SJSA1 (cell line): ENCODE measurements at regions not wholly inside any gene's neighbourhood (a gene's known extent, or its start where the extent isn't known, plus 50 kb on each side); places are given as distances from the start of the nearest gene placed in this dataset.
"Not testable (repeated sequence)": the region's sequence is repeated elsewhere in the genome, so short reads cannot be mapped to it uniquely, and the experiment has no call there.

Source experiments
- DNase-seq, 2 experiments: peaks; one replicate each; pipeline ENCODE4 v3.0.0-alpha.2; 2015 to 2020; ENCODE audit warnings: low spot score in 2 of 2, low read depth in 1 of 2
- H3K27ac ChIP-seq: fragments of 250-450 bp; sonication (Bioruptor Pico); 2 replicates; pipeline ENCODE4 v1.5.1; 2020; ENCODE audit warnings: mild to moderate bottlenecking, moderate library complexity
- H3K27me3 ChIP-seq: fragments of 250-450 bp; sonication (Bioruptor Pico); replicated peaks from 2 replicates; pipeline ENCODE4 v1.5.1; 2020; ENCODE audit warnings: mild to moderate bottlenecking, moderate library complexity
- H3K36me3 ChIP-seq: fragments of 250-450 bp; sonication (Bioruptor Pico); 2 replicates; pipeline ENCODE4 v1.5.1; 2020; ENCODE audit warnings: mild to moderate bottlenecking
- H3K4me1 ChIP-seq: fragments of 250-450 bp; sonication (Bioruptor Pico); replicated peaks from 2 replicates; pipeline ENCODE4 v1.6.1; 2021; ENCODE audit warnings: mild to moderate bottlenecking
- H3K4me3 ChIP-seq: fragments of 250-450 bp; sonication (Bioruptor Pico); 2 replicates; pipeline ENCODE4 v1.5.1; 2020; ENCODE audit warnings: mild to moderate bottlenecking
- H3K9me3 ChIP-seq: fragments of 250-450 bp; sonication (Bioruptor Pico); replicated peaks from 2 replicates; pipeline ENCODE4 v1.5.1; 2020; ENCODE audit warnings: mild to moderate bottlenecking

DNA sequence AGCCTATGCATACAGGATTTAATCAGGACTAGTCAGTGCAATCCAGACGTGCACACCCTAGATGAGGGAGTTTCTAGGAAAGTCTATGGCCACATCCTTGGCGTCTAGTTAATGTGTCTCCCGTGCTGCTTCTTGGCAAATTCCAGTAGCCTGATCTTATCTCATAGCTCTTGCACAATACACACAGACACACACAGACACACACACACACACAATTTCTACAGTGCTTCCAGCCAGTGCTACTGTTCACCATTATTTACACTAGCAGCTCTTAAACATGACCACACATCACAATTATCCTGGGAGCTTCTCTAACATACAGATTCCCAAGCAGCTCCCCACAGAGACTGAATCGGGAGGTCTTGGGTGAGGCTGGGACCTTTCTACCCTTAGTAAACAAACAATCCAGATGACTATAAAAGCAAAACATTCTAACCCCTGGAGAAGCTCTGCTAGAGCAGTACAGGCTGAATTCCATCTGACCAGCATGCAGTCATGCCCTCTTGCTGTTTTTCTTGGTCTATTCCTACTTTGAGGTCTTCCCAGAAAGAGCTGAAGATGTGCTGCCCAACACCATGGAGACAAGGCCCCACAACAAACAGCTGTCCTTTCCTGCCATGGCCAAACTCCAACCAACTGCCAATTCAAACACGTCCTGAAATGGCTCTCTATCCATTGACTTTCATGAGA, 236.6 kb downstream of the DEPDC1B start:
- no peaks in the 10 kb centered on the region for H3K9me3 ChIP-seq
- H3K36me3 ChIP-seq: no peaks in the 10 kb centered on the region
- no peaks in the 10 kb centered on the region for H3K4me1 ChIP-seq
- H3K27me3 ChIP-seq: no peaks in the 10 kb centered on the region
- no peak for DNase-seq
- H3K27ac ChIP-seq: no peak overlapping the region
- no peak overlapping the region for H3K4me3 ChIP-seq

DNA sequence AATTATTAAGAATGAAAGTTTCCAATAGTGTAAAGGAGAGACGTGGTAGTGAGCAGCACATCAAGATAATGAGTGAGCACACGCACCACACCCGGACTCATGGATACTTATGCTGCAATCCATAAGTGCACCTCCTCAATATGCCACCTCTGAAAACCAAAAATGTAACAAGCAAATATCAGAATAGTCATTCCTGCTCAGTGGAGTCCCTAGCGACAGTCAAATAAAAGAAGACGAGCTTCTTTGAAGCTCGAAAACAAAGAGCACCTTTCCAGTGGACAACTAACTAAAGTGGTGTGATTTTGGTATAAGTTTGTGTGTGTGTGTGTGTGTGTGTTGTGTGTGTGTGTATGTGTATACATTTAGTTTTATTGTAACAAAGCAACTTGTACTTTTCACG, 241.3 kb downstream of the DEPDC1B start:
- no peaks in the 10 kb centered on the region for H3K27me3 ChIP-seq
- no peak overlapping the region for H3K27ac ChIP-seq
- H3K4me3 ChIP-seq: no peak overlapping the region
- no peak for DNase-seq
- H3K36me3 ChIP-seq: no peaks in the 10 kb centered on the region
- H3K9me3 ChIP-seq: no peaks in the 10 kb centered on the region
- H3K4me1 ChIP-seq: no peaks in the 10 kb centered on the region

DNA sequence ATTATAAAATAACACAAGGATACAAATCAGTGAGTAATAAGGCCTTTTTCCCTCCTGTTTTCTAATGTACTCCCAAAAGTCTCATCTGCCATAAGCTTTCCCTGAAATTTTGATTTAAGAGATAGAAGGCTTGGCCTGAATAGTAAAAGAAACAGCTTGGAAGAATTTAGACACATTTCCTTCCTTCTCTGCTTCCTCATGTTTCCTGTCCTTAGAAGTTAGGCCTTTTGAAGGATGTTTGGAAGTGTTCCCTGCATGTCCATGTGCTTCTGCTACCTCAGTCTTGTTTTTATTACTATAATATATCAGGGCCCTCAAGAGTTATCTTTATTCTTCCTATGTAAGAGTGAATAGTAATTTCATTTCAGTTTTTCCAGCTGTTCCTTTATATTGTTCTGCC, 242.7 kb downstream of the DEPDC1B start:
- no peaks in the 10 kb centered on the region for H3K36me3 ChIP-seq
- DNase-seq: no peak
- no peaks in the 10 kb centered on the region for H3K9me3 ChIP-seq
- no peak overlapping the region for H3K4me3 ChIP-seq
- H3K27ac ChIP-seq: no peak overlapping the region
- H3K27me3 ChIP-seq: no peaks in the 10 kb centered on the region
- H3K4me1 ChIP-seq: no peaks in the 10 kb centered on the region

DNA sequence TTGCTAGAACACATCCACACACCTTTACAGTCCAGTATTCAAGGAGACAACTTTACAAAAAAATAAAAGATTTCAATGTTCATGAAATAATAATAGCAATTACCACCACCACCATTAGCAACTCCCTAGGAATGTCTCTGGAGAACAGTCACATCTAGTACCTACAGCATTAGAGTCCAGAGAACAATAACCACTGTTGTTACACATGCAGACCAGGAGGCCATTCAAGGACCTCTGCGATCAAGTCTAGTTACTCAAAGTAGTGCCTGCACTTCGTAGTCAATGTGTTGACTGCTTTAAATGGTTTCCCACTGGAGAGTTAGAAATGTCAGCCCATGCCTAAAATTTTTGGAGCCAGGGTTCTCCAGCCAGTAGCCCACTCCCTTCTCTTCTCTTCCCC, 244.4 kb downstream of the DEPDC1B start:
- no peaks in the 10 kb centered on the region for H3K36me3 ChIP-seq
- no peaks in the 10 kb centered on the region for H3K9me3 ChIP-seq
- H3K4me1 ChIP-seq: no peaks in the 10 kb centered on the region
- H3K27me3 ChIP-seq: no peaks in the 10 kb centered on the region
- no peak overlapping the region for H3K4me3 ChIP-seq
- H3K27ac ChIP-seq: no peak overlapping the region
- no peak for DNase-seq

DNA sequence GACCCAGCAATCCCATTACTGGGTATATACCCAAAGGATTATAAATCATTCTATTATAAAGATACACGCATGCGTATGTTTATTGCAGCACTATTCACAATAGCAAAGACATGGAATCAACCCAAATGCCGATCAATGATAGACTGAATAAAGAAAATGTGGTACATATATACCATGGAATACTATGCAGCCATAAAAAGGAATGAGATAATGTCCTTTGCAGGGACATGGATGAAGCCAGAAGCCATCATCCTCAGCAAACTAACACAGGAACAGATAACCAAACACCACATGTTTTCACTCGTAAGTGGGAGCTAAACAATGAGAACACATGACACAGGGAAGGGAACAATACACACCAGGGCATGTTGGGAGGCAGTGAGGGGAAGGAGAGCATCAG, 245.7 kb downstream of the DEPDC1B start:
- not testable (repeated sequence) for H3K4me1 ChIP-seq, H3K27me3 ChIP-seq, H3K27ac ChIP-seq, H3K4me3 ChIP-seq, H3K9me3 ChIP-seq, H3K36me3 ChIP-seq, DNase-seq

DNA sequence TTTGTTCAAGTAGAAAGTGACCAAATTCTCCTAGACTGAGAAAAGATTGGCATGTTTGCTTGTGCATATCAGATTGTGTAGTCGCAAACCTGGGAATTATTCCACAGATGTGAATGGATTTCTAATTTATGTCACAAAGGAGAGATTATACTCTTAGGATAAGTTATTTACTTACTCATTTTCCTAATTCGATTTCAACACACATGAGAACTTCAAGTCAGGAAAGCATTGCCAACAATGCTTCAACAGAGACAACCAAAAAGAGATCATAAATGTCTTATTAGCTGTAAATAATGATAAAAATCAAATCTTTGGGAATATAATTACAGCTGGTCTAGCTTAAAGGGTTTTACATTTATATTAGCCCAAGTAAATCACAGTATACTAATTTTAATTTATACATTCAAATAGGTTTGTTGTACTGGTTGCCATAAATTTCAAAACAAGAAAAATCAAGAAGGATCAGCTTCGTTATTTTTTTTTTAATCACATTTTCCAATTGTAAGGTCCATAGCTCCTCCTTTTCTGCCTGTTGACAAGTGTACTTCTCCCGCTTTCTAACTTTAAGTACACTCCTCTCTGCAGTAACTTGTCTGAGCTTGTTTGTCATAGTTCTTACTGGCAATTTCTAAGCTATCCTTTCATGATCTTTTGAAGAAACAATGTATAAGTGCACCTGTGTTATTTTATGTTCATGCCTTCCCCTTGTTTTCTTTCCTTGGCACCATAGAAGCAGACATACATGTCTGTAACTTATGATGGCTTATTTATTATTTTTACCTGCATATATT, 246.6 kb downstream of the DEPDC1B start:
- Histone ChIP-seq H3K9me3 (no peaks in the 10 kb centered on the region), H3K27me3 (no peaks in the 10 kb centered on the region), H3K4me1 (no peaks in the 10 kb centered on the region), H3K27ac (no peak overlapping the region), H3K36me3 (no peaks in the 10 kb centered on the region), H3K4me3 (no peak overlapping the region)
- no peak for DNase-seq

DNA sequence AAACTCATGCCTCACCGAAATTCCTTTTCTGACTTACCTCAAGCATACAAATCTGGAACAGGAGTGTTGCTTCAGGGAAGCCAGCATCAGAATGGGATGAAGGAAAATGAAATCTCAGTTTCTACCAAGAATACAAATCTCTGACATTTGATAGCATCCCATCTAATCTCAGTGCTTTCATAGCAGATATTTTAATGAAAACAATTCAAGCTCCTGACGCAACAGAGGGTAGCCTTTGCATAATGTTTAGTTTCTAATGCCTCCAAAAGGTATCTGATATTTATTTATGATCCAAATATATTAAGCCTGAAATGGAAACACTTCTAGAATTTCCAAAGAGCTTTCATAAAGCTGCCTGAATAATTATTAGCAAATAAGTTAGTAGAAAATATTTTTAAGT, 251.4 kb downstream of the DEPDC1B start:
- H3K27me3 ChIP-seq: no peaks in the 10 kb centered on the region
- DNase-seq: no peak
- H3K9me3 ChIP-seq: no peaks in the 10 kb centered on the region
- H3K27ac ChIP-seq: no peak overlapping the region
- no peak overlapping the region for H3K4me3 ChIP-seq
- H3K4me1 ChIP-seq: no peaks in the 10 kb centered on the region
- H3K36me3 ChIP-seq: no peaks in the 10 kb centered on the region

DNA sequence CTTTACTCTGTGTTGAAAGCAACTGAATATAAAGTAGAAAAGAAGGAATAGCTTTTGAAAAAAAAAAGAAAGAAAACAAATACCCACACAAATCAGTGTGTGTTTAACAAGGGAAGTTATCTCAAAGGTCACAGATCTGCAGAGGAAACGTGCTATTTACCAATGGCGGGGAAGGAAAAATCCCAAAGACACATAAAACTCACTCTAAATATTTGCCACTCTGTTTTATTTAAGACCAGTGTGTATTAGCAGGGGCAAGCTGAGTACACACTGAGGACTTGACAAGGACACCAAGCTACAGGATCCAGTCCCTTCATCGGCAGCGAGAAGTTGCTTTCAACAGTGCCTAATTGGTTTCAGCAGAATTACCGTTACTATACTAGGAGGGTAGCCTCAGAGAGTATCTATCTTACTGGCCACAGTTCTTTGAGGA, 252.5 kb downstream of the DEPDC1B start:
- H3K4me3 ChIP-seq: no peak overlapping the region
- H3K9me3 ChIP-seq: no peaks in the 10 kb centered on the region
- H3K4me1 ChIP-seq: no peaks in the 10 kb centered on the region
- no peaks in the 10 kb centered on the region for H3K27me3 ChIP-seq
- DNase-seq: no peak
- no peak overlapping the region for H3K27ac ChIP-seq
- H3K36me3 ChIP-seq: no peaks in the 10 kb centered on the region

DNA sequence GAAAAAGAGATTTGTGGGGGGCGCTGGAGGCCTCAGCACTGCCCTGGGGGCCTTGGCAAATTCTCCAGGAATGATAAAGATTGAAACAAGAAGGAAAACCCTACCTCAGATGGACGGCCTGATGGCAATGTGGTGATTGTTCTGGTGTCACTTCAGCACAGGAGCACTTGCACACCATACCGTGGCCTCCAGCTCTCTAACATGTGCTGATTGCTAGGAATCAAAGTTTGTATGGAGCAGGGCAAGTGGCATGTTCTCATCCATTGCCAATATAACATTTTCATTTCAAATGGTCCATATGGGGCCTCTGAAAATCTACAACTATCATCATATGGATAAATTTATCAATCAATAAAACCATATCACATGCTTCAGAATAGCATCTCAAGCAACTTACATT, 253.0 kb downstream of the DEPDC1B start:
- Histone ChIP-seq H3K27me3 (no peaks in the 10 kb centered on the region), H3K36me3 (no peaks in the 10 kb centered on the region), H3K9me3 (no peaks in the 10 kb centered on the region), H3K4me3 (no peak overlapping the region), H3K27ac (no peak overlapping the region), H3K4me1 (no peaks in the 10 kb centered on the region)
- DNase-seq: no peak

DNA sequence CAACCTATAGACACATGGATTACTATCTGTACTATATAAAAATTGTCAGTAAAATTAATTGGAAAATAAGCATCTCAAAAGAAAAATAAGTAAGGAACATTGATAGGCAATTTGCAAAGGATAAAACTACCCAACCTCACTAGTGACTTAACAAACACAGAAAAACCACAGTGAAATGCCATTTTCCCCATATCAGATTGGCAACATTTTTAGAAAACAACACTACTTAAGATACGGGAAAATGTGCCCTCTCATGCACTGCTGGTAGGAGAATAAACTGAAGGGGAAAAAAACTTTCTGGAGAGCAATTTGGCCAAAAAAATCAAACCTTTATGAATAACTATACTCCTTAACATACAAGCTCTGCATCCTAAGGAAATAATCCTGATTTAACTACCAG, 254.0 kb downstream of the DEPDC1B start:
- Histone ChIP-seq H3K4me1 (no peaks in the 10 kb centered on the region), H3K27ac (no peak overlapping the region), H3K27me3 (no peaks in the 10 kb centered on the region), H3K36me3 (no peaks in the 10 kb centered on the region), H3K9me3 (no peaks in the 10 kb centered on the region), H3K4me3 (no peak overlapping the region)
- no peak for DNase-seq

DNA sequence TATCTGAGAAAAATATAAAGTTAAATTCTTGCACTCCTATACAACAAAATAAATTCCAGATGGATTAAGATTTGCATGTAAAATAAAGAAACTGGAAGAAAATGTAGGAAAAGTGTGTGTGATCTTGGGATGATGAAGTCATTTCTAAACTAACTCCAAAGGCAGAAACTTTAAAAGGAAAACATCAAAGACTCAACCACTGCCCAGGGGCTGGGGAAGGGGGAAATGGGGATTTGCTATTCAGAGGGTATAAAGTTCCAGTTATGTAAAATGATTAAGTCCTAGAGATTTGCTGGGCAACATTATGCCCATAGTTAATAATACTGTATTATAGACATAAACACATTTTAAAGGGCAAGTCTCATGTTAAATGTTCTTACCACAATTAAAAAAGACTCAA, 254.5 kb downstream of the DEPDC1B start:
- H3K36me3 ChIP-seq: no peaks in the 10 kb centered on the region
- H3K9me3 ChIP-seq: no peaks in the 10 kb centered on the region
- no peak for DNase-seq
- H3K27me3 ChIP-seq: no peaks in the 10 kb centered on the region
- no peaks in the 10 kb centered on the region for H3K4me1 ChIP-seq
- H3K27ac ChIP-seq: no peak overlapping the region
- H3K4me3 ChIP-seq: no peak overlapping the region

DNA sequence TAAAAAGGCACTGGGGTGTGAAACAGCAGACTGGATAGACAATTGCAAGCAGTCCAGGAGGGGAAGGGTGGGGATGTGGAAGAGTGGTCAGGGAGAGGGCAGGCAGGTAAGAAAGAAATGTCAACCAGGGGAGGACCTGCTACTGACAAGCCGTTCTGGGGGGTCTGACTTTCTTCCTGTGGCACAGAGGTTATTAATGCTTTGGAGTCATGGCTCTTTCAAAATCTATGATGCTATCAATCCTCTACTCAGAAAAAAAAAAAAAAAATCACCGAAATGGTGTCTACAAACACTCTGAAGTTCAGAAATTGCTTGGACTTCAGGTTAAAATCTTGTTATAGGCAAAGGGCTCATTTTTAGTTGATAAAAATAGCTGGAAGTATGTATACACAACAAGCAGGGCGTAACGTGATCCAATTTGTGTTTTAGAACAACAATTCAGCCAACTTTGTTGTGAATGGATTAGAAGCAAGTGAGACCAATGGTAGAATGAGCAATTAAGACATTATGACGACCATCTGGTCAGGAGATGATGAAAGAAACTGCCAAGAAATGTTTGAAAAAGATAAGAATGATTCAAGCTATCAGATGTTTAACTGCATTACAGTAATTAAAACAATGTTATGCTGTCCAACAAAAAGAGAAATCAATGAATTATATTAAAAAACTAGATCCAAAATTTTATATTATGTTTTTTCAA, 255.2 kb downstream of the DEPDC1B start:
- no peaks in the 10 kb centered on the region for H3K4me1 ChIP-seq
- DNase-seq: no peak

DNA sequence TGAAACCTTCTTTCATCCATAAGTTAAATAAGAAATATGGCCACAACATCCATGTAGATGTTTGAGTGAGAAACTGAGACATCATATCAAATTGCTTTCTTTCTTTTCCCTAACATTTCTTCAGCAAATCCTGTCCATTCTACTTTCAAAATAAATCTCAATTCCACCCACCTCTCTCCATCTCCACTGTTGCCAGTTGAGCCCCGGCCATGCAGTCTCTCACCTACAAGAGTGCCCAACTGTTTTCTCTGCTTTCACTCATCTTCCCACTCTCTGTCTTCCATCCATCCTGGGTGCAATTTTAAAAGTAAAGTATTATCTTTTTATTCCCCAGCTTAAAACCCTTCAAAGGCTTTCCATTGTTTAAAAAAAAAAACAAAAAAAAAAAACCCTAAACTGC, 260.4 kb downstream of the DEPDC1B start:
- no peak for DNase-seq
- Histone ChIP-seq H3K36me3 (no peaks in the 10 kb centered on the region), H3K27me3 (no peaks in the 10 kb centered on the region), H3K9me3 (no peaks in the 10 kb centered on the region), H3K4me1 (no peaks in the 10 kb centered on the region), H3K27ac (no peak overlapping the region), H3K4me3 (no peak overlapping the region)

More for the DNA sequence above, 255.2 kb downstream of the DEPDC1B start:
- Histone ChIP-seq H3K4me3 (no peak overlapping the region), H3K9me3 (no peaks in the 10 kb centered on the region), H3K36me3 (no peaks in the 10 kb centered on the region), H3K27ac (no peak overlapping the region), H3K27me3 (no peaks in the 10 kb centered on the region)

DNA sequence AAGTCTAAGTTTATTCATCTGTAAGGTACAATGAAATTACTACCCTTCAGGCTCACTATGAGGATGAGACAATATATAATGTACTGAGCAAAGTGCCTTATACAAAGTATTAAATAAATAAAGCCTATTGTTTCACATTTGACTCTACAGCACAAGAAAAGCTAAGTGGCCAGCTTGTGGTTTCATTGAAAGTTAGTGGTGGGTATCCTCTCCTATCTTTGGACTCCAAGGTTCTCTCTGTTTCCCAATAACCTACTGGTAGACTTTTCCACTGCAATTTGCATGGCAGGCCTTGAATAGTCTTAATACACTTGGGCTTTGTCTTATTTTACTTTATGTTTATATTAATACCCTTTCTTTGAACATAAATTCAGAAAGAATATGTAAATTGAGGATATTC, 262.7 kb downstream of the DEPDC1B start:
- no peak for DNase-seq
- no peaks in the 10 kb centered on the region for H3K27me3 ChIP-seq
- no peaks in the 10 kb centered on the region for H3K4me1 ChIP-seq
- H3K36me3 ChIP-seq: no peaks in the 10 kb centered on the region
- H3K9me3 ChIP-seq: no peaks in the 10 kb centered on the region
- H3K4me3 ChIP-seq: no peak overlapping the region
- H3K27ac ChIP-seq: no peak overlapping the region
